ENCODE measurements at regions not wholly inside any gene's neighbourhood (a gene's known extent, or its start where the extent isn't known, plus 50 kb on each side); places are given as distances from the start of the nearest gene placed in this dataset.

DNA sequence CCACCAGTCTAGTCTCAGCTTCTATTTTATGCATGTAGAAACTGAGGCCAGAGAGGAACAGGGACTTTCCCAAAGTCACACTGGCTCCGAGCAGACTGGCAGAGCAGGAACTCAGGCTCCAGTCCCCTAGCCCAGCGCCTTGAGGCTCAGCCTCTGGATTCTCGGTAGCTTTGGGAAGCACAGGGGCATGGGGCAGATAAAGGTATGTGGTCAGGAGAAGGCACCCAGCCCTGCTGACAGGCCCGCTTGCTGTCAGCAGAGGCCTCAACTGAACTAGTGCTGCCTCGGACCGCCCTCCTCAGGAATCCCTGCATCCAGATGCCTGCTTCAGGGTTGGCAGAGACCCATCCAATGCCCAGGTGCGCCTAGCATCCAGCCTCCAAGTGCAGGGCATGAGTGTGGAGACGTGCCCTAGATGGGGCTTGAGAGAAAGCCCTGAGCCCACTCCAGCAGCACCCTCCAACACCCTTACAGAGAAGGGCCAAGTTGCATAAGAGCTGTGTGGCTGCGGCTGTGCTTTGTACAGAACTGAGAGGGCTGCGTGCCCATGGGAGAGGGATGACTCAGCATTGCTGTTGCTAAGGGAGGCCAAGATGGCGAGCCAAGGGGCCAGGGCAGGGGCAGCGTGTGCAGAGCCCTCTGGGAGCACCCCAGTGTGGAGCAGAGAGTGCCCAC is 168.6 kb downstream of the MACROH2A1 start:
- Histone ChIP-seq H2AFZ (ENCODE audit: low read length) (no peak overlapping the region), H4K5ac (ENCODE audit: insufficient read length, low read depth, low read length) (no peak overlapping the region), H2BK20ac (ENCODE audit: low read depth, low read length, poor library complexity, severe bottlenecking) (no peak overlapping the region), H3T11ph (ENCODE audit: low read length) (no peak overlapping the region), H3K23me2 (ENCODE audit: insufficient read length, low read depth, low read length, poor library complexity, severe bottlenecking) (no peaks in the 10 kb centered on the region), H2BK15ac (ENCODE audit: low read depth, low read length) (no peak overlapping the region), H2AK5ac (ENCODE audit: insufficient read length, low read length) (no peak overlapping the region), H3K23ac (ENCODE audit: insufficient read length, low read depth, low read length) (no peak overlapping the region), H3K4me2 (ENCODE audit: insufficient read depth, insufficient read length, low read length) (no peak overlapping the region), H3K18ac (ENCODE audit: insufficient read length, low read depth, low read length) (no peak overlapping the region), H3K4ac (ENCODE audit: low read depth, low read length) (no peak overlapping the region), H3K79me1 (ENCODE audit: insufficient read depth, low read depth, low read length, poor library complexity, severe bottlenecking) (no peaks in the 10 kb centered on the region), H4K20me1 (ENCODE audit: control insufficient read depth, insufficient read depth, insufficient read length) (no peaks in the 10 kb centered on the region), H3K9me3 (ENCODE audit: control insufficient read depth, low read depth, low read length) (no peaks in the 10 kb centered on the region), H2BK120ac (ENCODE audit: low read depth, low read length, poor library complexity, severe bottlenecking) (no peak overlapping the region), H3K14ac (ENCODE audit: insufficient read depth, low read length) (no peak overlapping the region), H3K79me2 (ENCODE audit: insufficient read depth, low read length) (no peaks in the 10 kb centered on the region), H4K91ac (ENCODE audit: insufficient read length, low read depth, low read length) (no peak overlapping the region), H2BK12ac (ENCODE audit: insufficient read length, low read depth, low read length) (no peak overlapping the region), H3K27ac (ENCODE audit: insufficient read length, low read depth, low read length) (no peak overlapping the region), H4K8ac (replicated peaks; ENCODE audit: insufficient read length, low read depth, low read length) (no peak overlapping the region), H3K56ac (ENCODE audit: insufficient read length, low read depth, low read length) (no peak overlapping the region), H2BK5ac (ENCODE audit: insufficient read length, low read length) (no peak overlapping the region), H3K27me3 (ENCODE audit: insufficient read depth, low read length) (no peaks in the 10 kb centered on the region), H3K9ac (ENCODE audit: extremely low read depth, insufficient read length, low read length) (no peak overlapping the region), H3K4me1 (ENCODE audit: insufficient read depth, low read length) (no peaks in the 10 kb centered on the region)
- Mint-ChIP-seq H3K27ac (no peak overlapping the region), H3K9me3 (peaks cover 0 to 3% of the 10 kb centered on the region in 2 experiments; a peak in 1 of 5 replicates), H3K4me1 (peaks cover 10 to 11% of the 10 kb centered on the region in 2 experiments), H3K4me3 (no peak overlapping the region), H3K27me3 (ENCODE audit: low read depth) (peaks cover 35% of the 10 kb centered on the region), H3K36me3 (ENCODE audit: insufficient read depth in 1 of 3, low read depth in 3 of 3) (no peaks in the 10 kb centered on the region)
- DNase-seq: no peak
- WGBS (ENCODE audit: extremely low coverage, insufficient read length, low lambda C conversion rate): no CpG with 5 or more reads among the region's 12 CpGs
- no peak for TF ChIP-seq CTCF (conservative IDR thresholded peaks at IDR 0.05)
